Putamen (tissue), 1 donor: ENCODE measurements at regions not wholly inside any gene's neighbourhood (a gene's known extent, or its start where the extent isn't known, plus 50 kb on each side); places are given as distances from the start of the nearest gene placed in this dataset.

Experiments
- DNase-seq: peaks from one replicate; pipeline ENCODE4 v3.0.0-alpha.2; 2016; ENCODE audit warnings: low spot score

DNA sequence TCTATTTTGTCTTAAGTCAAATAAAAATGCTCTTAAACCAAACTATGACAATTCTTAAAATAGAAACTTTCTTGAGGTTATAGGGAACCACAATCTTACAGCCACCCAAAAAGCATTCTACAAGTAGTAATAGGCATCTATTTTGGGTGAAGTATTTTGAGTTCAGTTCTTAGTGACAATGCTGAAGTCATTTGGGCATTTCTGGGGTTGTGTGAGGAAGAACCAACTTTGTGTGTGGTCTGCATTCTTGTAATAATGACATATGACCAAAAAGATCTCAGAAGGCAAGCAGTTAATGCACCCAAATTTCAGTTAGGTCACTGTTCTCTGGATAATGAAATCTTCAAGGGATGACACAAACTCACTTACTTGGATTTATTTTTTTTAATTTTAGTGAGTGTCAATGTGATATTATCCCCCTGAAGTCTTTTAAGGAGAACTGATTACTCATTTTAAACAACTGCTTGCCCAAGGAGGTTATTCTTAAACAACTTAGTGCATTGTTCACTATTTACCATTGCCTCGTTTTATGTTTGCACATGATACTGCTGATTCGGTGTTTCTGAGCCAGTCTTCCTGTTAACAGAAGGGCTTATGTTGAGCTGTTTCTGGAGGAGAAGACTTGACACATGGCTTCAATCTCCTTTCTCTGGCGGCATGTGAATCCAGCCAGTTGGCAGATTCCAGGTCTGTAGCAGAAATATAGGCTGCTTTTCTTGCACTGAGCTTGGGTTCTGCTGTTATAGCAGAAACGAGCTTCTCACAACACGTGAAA is 618.9 kb downstream of the BCKDHB start:
- no peak for DNase-seq

DNA sequence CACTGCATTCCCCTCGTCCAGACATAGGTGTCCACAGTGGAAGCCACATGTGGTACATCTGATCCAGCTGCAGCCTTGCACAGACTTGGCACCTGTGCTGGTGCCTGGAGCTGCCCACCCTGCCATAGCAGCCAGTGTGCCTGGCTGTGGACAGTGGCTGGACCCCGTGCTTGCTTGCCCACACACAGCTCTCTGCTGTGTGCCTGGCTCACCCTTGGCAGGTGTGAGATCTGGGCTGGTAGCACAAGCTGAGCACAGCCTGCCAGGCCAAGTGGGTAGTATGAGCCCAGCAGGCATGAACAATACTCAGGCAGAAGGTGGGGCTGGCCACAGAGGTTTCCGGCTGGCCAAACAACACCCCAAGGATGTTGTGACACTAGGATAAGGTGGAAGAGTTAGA is 614.4 kb downstream of the BCKDHB start:
- no peak for DNase-seq

DNA sequence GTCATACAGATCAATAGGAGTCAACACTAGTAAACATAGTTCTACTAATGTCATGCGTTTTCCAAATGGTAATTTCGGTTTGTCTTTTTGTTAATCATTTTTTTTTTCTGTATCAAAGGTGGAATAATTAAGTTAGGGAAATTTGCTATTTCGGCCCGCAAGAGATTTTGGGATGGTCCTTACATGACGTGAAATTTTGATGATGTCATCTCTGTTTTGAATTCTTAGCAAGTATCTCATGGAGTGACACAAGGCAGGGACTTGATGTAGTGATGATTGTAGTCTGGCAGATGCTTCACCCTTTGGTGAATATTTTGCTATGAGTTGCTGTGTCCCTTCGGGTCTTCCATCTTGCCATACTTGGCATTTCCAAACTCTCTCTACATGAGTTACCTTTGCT is 608.0 kb downstream of the BCKDHB start:
- no peak for DNase-seq

DNA sequence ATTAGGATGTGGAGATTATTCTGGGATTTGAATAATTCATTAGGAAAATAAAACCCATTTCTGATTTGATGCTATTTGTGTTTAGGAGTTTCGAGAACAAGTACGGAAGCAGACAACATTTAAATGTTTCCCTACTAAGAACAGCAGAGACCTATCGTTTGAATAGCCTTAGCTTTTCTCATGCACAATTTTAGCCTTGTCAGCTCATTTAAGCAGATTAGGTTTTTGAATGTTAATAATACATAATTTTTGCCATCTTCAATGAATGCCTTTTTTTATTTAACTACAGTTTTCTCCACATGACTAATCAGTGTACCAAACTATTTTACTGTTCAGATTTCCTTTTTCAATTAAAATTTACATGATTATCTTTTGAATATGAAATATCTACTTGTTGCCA is 592.0 kb downstream of the BCKDHB start:
- DNase-seq, result no peak

DNA sequence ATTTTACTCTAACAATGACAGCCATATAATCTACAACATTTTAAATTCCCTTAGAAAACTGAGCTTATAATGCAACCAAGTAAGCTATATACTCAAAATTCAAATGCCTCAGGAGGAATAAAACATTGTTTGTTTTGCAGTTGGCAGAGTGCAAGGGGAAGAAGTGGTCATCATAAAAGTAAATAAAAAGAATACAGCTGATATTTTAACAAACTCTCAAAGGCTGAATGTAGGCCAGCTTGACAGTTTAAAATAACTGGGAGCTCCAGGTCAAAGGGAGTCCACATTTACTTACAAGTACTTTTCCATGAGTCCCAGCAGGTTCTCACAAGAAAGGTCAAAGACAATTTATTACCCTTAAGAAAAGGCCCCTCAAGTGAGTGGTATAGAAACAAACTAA is 589.8 kb downstream of the BCKDHB start:
- DNase-seq, result no peak

DNA sequence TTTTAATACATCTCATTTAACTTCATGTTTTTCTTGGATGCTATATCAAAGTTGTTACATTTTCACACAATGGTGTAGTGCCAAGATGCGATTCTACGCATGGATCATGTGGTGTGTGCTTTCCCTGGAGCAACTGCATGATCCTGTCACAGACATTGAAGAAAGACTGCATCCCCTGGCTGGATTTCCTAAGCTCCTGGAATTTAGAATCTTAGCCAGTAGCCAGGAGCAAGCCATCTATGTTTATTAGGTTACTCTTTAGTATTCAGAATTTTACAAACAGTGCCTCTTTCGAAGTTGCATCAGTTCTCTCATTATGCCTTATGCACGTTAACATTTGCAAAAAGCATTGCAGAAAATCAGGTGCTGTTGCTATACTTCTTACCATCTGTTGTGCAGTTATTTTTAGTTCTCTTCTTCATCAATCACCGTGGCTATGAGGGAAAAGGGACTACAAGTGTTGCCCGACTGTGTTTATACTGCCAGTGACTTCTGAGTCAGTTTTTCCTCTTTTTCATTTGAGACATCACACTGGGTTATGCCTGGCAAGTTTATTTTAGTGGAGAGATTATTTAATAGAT is 584.2 kb downstream of the BCKDHB start:
- DNase-seq, result no peak

DNA sequence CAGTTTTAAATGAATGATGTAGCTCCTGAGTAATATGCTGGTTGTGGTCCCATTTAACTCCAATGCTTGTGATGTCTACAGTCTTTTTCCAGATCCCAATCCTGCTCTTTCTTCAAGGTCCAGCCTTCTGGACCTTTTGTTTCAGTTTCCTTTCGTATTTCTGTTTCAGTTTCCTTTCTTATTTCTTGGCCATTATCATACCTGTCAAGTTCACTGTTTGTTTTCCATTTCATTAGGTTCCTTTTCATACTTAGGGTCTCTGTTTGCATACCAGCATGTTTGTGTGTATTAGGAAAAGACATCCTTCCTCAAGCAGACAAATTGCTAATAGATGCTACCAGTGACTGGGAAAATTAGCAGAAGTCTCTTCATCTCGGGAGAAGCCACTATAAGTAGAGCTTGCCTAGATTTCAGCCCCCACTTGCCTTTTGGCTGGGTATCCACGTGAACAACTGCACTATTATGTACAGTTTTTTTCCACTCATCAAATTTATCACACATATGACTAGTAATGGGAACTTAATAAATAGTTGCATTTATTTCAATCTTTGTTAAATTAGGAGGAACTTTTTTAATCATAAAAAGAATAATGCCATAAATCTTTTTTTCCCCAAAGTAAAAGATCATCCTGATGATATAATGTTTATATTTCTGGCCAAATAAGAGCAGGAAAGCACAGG is 583.4 kb downstream of the BCKDHB start:
- no peak for DNase-seq

DNA sequence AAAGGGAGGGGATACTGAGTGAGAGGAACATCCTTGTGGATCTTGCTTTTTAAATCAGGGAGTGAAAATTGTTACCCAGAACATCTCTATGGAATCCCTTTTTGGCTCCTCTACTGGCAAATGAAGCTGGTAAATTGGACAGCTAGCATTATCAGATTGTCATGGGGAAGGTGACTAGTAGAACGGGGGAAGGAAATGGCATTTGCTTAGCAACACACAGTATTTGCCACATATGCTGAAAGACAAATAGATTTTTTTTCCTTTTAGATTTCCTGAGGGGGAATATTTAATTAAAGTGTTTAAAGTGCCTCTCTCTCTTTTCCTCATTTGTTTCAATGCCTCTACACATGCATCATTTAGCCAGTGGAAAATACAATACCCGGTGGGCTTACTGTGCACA is 573.5 kb downstream of the BCKDHB start:
- no peak for DNase-seq

DNA sequence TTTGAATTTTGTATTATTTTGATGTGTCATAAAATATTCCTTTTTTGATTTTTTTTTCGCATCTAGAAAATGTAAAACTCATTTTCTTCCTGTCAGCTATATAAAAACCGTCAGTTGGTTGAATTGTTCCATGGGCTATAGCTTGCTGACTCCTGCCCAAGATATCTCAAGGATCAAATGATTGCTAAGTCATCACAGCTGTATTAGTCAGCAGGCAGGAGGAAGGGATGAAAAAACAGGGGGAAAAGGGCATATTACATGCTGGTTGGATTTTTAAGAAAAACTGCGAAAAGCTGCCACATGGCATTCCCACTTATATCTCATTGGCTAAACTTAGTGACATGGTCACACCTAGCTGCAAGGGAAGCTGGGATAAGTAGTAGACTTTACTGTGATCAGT is 569.9 kb downstream of the BCKDHB start:
- no peak for DNase-seq

DNA sequence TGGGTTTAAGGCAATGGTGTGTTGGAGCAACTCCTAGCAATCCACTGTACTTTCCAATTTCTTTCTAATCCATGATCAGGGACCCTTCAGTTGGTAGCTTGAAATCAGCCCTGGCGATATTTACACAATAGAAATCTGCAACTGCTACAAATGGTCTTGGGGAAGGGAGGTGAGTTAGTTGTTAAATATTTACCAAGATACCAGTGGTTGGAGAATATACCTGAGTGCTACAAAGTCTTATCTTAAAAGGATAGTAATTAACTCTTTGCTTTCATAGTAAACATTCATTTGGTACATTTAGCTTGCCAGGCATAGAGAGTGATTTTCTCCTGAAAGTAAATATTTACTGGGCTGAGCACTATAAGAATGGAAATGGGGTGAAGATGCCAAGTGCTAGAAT is 568.2 kb downstream of the BCKDHB start:
- no peak for DNase-seq

GRCh38 chr6:80673367-80673766 is 566.9 kb downstream of the BCKDHB start:
- no peak for DNase-seq

DNA sequence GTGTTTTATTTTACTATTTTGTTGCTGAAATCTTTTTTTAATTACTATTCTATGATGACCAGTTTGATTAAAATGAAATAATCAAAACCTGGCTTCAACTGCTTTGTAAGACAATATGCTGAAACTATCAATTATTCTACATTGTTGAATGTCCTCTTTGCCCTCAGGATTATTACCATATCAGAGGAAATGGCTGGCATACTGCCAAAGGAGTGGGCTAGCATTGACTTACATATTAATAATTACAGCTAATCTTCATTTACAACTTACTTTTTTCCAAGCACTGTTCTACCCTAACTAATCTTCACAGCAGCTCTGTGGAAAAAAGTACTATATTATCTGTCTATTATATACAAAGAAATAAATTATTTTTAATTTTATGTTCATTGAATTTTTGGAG is 560.5 kb downstream of the BCKDHB start:
- no peak for DNase-seq

GRCh38 chr6:80658926-80659325 is 552.5 kb downstream of the BCKDHB start:
- DNase-seq, result no peak

GRCh38 chr6:80647156-80647555 is 540.7 kb downstream of the BCKDHB start:
- no peak for DNase-seq

DNA sequence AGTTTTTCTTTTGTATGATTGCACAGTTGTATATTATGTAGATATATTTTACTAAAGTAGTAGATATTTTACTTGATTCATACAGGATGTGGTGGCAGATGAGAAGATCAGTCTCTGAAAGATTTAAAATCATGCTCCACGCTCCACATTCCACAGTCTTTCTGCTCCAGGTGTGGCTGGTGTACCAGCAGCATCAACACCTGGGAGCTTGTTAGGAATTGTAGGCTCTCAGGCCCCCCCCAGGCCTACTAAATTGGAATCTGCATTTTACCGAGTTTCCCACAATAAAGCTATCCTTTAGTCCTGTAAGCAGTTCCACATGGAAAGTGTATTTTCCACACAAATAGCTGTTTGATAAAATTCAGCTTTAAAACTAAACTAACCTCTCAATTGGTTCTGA is 537.4 kb downstream of the BCKDHB start:
- no peak for DNase-seq

GRCh38 chr6:80642452-80642851 is 536.0 kb downstream of the BCKDHB start:
- DNase-seq, result no peak

- no peak for DNase-seq
Observed at GRCh38 chr6:80641591-80641990, 535.1 kb downstream of the BCKDHB start.

DNA sequence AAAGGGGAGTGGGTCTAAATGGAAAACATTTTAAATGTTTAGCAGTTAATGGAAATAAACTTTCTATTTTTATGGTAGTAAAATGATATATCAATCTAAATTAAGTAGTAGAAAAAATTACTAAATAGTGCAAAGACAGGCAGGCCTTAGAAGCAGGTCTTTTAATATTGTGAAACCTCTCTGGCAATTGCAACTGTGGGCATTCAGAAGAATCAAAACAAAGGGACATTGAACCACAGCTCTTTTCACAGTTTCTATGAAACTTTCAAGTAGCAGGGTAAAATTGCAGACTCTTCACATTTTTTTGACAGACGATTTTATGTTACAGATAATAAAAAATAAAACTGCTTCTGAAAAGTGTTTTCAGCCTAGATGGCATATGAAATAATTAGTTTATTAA is 533.7 kb downstream of the BCKDHB start:
- no peak for DNase-seq

DNA sequence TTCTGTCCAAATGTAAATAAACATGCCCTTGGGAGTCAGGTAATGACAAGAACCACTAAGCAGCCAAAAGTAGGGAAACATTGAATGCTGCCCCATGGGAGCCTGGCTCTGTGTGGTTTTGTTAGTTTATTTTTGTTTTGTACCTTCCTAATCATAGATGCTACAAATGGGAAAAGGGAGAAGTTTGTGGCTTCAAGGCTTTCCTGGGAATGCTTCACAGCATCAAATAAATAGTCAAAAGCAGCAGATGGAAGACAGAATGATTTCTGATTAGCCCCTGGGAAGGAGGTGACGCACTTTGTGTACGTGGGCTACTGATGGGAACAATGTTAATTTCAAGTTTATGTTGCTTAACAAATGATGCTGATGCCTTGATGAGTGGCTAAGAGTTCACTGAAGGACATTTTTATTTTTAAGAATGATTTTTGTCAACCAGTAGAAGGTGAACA is 532.7 kb downstream of the BCKDHB start:
- DNase-seq, result no peak

- no peak for DNase-seq
Observed at GRCh38 chr6:80638213-80639055, 532.0 kb downstream of the BCKDHB start.

GRCh38 chr6:80637312-80637711 is 530.8 kb downstream of the BCKDHB start:
- DNase-seq, result no peak

GRCh38 chr6:80636689-80637088 is 530.2 kb downstream of the BCKDHB start:
- DNase-seq, result no peak
